Esophagus squamous epithelium (tissue), 5 donors: ENCODE measurements at regions not wholly inside any gene's neighbourhood (a gene's known extent, or its start where the extent isn't known, plus 50 kb on each side); places are given as distances from the start of the nearest gene placed in this dataset.

Source experiments
- DNase-seq: peaks from one replicate; lab custom pipeline; 2025; lab: John Stamatoyannopoulos, UW
- H3K27ac ChIP-seq, 4 donors: fragments of 200-600 bp; sonication (generic); one replicate each; pipeline ENCODE4 v1.5.1; 2016 to 2019; ENCODE audit warnings: mild to moderate bottlenecking in 1 of 4
- H3K27me3 ChIP-seq, 4 donors: fragments of 200-600 bp; sonication (generic); 1 replicate in 3 of 4; 2 replicates in 1 of 4; pipeline versions ENCODE4 v1.5.1 to v1.6.0; 2017 to 2021; ENCODE audit warnings: antibody characterized with exemption in 1 of 4
- H3K36me3 ChIP-seq, 3 donors: fragments of 200-600 bp; sonication (generic); one replicate each; pipeline ENCODE4 v1.5.1; 2016 to 2019
- H3K4me1 ChIP-seq, 3 donors: fragments of 200-600 bp; sonication (generic); one replicate each; pipeline ENCODE4 v1.5.1; 2017 to 2019
- H3K4me3 ChIP-seq, 4 donors: fragments of 200-600 bp; sonication (generic); 1 replicate in 3 of 4; 2 replicates in 1 of 4; pipeline ENCODE4 v1.5.1; 2016 to 2019; ENCODE audit warnings: mild to moderate bottlenecking in 2 of 4, moderate library complexity in 1 of 4
- H3K9me3 ChIP-seq, 3 donors: fragments of 200-600 bp; sonication (generic); one replicate each; pipeline ENCODE4 v1.5.1; 2016 to 2019
- CTCF ChIP-seq, 6 experiments: fragments of 450-650 bp in 4 of 6; fragments of 200-600 bp in 2 of 6; sonication (generic) in 2 of 6; IDR thresholded peaks; one replicate each; pipeline ENCODE4 v1.5.1; 2016 to 2019; ENCODE audit warnings: antibody characterized with exemption in 6 of 6, mild to moderate bottlenecking in 4 of 6, moderate library complexity in 4 of 6
- POLR2A ChIP-seq, 4 donors: fragments of 450-650 bp; IDR thresholded peaks; one replicate each; pipeline ENCODE4 v1.6.1; 2017; ENCODE audit warnings: antibody characterized with exemption in 4 of 4, mild to moderate bottlenecking in 4 of 4, moderate library complexity in 3 of 4
- WGBS, 2 donors: methylation state at CpG; one replicate each; pipeline ENCODE4 v1.1.5; 2018; 5-methylcytosine and 5-hydroxymethylcytosine counted together
- intact Hi-C: fragments of 100-400 bp; cut with DNase I; formaldehyde crosslinking; loops from one replicate; pipeline ENCODE4 v1.15.0; 2022
- donor health status: DM: yes; HTN: yes; CAD: no.

GRCh38 chr5:40453689-40454088 lies 226.0 kb upstream of the PTGER4 start:
- Histone ChIP-seq H3K27me3 (no peaks in the 10 kb centered on the region), H3K36me3 (no peaks in the 10 kb centered on the region), H3K27ac (no peak overlapping the region), H3K9me3 (no peaks in the 10 kb centered on the region), H3K4me3 (no peak overlapping the region), H3K4me1 (no peaks in the 10 kb centered on the region)
- no peak for DNase-seq
- TF ChIP-seq POLR2A (IDR thresholded peaks at IDR 0.05) = no peak
- no peak for TF ChIP-seq CTCF (IDR thresholded peaks at IDR 0.05)
- intact Hi-C loops = no loop called here
- 88% methylated on average over 1 of the region's 1 CpG; no CpG with 5 or more reads in 1 of the 2 donors for WGBS, 2 donors

GRCh38 chr5:40452874-40453624 lies 226.7 kb upstream of the PTGER4 start:
- intact Hi-C loops = no loop called here
- DNase-seq = no peak
- no peaks in the 10 kb centered on the region for H3K27me3 ChIP-seq
- TF ChIP-seq CTCF (IDR thresholded peaks at IDR 0.05) = no peak
- no peak for TF ChIP-seq POLR2A (IDR thresholded peaks at IDR 0.05)
- no peaks in the 10 kb centered on the region for H3K4me1 ChIP-seq
- no peak overlapping the region for H3K4me3 ChIP-seq
- 94 to 95% methylated on average over 3 to 4 of the region's 5 CpGs for WGBS, 2 donors
- H3K27ac ChIP-seq = no peak overlapping the region
- H3K9me3 ChIP-seq = no peaks in the 10 kb centered on the region
- no peaks in the 10 kb centered on the region for H3K36me3 ChIP-seq

- no peaks in the 10 kb centered on the region for H3K9me3 ChIP-seq
- no peak for DNase-seq
- no peak overlapping the region for H3K4me3 ChIP-seq
- TF ChIP-seq CTCF (IDR thresholded peaks at IDR 0.05) (no peak), POLR2A (IDR thresholded peaks at IDR 0.05) (no peak)
- H3K4me1 ChIP-seq = no peaks in the 10 kb centered on the region
- intact Hi-C loops = no loop called here
- no peaks in the 10 kb centered on the region for H3K36me3 ChIP-seq
- WGBS, 2 donors = 40 to 55% methylated on average over 1 of the region's 1 CpG
- no peak overlapping the region for H3K27ac ChIP-seq
- no peaks in the 10 kb centered on the region for H3K27me3 ChIP-seq
Measured at GRCh38 chr5:40447438-40447837, 232.3 kb upstream of the PTGER4 start.

GRCh38 chr5:40446910-40447309 lies 232.8 kb upstream of the PTGER4 start:
- whole genome bisulfite sequencing, 2 donors = 15 to 33% methylated on average over 1 of the region's 1 CpG
- H3K27ac ChIP-seq = no peak overlapping the region

More at GRCh38 chr5:40446910-40447309, 232.8 kb upstream of the PTGER4 start:
- DNase-seq = no peak
- no peak overlapping the region for H3K4me3 ChIP-seq
- no peaks in the 10 kb centered on the region for H3K4me1 ChIP-seq
- H3K27me3 ChIP-seq = no peaks in the 10 kb centered on the region
- intact Hi-C loops = no loop called here
- H3K9me3 ChIP-seq = no peaks in the 10 kb centered on the region
- TF ChIP-seq CTCF (IDR thresholded peaks at IDR 0.05) (no peak), POLR2A (IDR thresholded peaks at IDR 0.05) (no peak)
- no peaks in the 10 kb centered on the region for H3K36me3 ChIP-seq
